HPDE6-E6E7 (cell line): ENCODE measurements at regions not wholly inside any gene's neighbourhood (a gene's known extent, or its start where the extent isn't known, plus 50 kb on each side); places are given as distances from the start of the nearest gene placed in this dataset.
"Not testable (repeated sequence)": the region's sequence is repeated elsewhere in the genome, so short reads cannot be mapped to it uniquely, and the experiment has no call there.

ENCODE experiments used
- DNase-seq: peaks from one replicate; pipeline ENCODE4 v3.0.0; 2011; ENCODE audit warnings: missing footprints; ENCODE audit errors: extremely low spot score

DNA sequence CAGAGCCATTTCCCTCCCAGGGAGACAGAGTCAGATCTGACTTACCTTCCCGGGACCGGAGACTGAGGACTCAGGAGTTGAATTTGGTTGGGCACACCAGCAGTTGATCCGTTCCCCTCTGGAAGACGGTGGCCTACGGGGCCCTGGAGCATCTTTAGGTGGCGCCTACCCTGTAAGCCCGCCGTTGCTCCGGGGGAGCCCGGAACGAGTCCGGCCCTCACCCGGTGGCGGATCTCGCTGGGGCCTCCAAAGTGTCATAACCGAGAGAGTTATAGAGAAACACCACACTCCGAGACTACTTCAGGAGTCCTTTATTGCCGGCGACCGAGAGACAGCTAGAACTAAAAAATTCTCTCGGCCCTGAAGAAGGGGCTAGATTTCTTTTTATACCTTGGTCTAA is 182.8 kb upstream of the MBL2 start:
- no peak for DNase-seq

- no peak for DNase-seq
Observed at GRCh38 chr10:52954407-52954806, 181.8 kb upstream of the MBL2 start.

DNA sequence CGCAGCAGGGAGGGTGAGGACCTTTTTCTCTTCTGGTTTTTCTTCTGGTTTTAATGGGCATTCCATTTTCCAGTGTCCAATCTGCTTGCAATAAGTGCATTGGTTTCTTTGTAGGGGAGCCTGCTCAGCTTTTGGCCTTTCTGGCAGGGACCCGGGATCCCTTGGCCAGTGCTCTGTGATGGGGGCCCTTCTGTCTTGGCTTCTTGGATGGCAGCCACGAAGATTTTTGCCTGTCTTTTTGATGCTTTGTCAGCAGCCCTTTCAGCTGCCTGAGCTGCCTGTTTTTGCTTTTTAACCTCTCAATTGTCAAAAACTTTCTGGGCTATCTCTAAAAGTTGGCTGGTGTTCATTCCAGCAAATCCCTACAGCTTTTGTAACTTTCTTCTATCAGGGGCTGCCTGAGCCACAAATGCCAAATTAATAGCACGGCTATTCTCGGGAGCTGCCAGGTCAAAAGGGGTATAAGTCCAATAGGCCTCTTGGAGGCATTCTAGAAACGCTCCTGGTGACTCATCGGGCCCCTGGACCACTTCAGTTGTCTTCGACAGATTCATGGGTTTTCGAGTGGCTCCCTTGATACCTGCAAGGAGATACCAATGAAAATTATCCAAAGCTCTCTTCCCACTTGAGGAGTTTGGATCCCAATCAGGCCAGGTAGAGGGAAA is 179.9 kb upstream of the MBL2 start:
- no peak for DNase-seq

GRCh38 chr10:52951824-52952223 is 179.2 kb upstream of the MBL2 start:
- peak; percentile 8 for DNase-seq

GRCh38 chr10:52950578-52950977 is 178.0 kb upstream of the MBL2 start:
- no peak for DNase-seq

GRCh38 chr10:52949899-52950298 is 177.3 kb upstream of the MBL2 start:
- no peak for DNase-seq

GRCh38 chr10:52946486-52946885 is 173.9 kb upstream of the MBL2 start:
- no peak for DNase-seq

DNA sequence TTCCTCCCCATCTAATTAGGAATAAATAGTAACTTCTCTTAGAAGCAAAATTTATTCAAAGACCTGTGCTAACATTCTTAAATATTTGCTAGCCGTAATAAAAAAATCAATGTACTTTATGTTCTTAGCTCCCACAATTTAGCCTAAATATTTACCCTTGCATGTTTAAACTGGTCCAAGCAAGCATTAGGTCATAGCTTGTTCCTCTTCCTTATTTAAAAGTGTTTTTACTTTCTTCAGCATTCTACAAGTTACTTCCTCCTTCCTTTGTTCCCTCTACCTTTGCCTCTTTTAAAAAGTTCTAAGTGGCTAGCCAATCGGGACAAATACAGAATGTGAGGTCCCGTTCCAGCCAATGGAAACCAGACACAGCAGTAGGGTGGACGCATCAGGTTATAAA is 172.9 kb upstream of the MBL2 start:
- DNase-seq, result not testable (repeated sequence)

GRCh38 chr10:52940921-52941320 is 168.3 kb upstream of the MBL2 start:
- DNase-seq, result no peak

DNA sequence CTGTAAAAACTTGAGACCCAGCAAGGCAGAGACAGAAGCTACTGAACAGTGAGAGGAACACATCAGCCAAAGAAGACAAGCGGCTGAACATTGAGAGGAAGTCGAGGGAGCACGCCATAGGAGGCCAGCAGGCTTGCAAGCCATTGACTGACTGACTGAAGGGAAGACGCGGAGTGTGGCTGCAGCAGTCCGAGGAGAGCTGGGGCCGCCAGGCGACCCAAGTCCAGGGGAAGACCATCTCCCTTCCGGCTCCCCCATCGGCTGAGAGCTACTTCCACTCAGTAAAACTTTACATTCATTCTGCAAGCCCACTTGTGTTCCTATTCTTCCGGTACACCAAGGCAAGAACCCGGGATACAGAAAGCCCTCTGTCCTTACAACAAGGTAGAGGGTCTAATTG is 167.3 kb upstream of the MBL2 start:
- DNase-seq, result no peak

GRCh38 chr10:52933748-52934147 is 161.2 kb upstream of the MBL2 start:
- no peak for DNase-seq

DNA sequence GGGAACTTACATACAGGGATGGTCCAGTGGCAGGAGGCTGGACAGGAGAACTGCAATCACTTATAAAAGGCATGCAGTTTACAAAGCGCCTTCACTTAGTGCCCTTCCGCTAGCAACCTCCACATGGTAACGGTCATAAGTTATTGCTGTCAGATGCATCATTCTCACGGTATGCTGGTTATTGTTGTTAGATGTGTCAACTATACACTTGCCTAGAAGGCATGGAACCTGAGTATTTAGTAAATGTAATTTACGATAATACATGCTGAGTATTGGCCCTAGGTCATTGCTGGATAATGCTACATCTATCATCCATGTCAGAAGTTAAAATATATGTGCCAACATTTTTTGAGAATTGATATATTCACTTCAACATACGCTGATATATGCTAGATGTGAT is 155.1 kb upstream of the MBL2 start:
- no peak for DNase-seq

DNA sequence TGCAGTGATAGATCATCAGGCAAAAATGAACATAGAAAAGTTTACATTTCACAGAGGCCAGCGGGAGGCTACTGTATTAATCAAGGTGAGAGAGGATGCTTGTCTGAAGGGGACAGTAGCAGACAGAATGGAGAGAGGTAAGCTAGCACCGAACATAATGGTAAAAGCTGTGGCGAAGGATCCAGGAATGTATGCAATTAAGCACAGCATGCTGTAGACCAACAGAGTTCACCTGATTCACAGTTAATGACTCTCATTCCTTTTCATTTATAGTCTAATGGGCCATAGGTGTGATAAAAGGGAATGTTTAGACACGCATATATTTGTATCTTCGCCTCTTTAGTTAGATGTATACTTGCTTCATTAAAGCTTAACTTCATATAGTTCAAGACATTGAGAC is 150.9 kb upstream of the MBL2 start:
- no peak for DNase-seq

GRCh38 chr10:52918714-52919305 is 146.2 kb upstream of the MBL2 start:
- no peak for DNase-seq

GRCh38 chr10:52915391-52915790 is 142.8 kb upstream of the MBL2 start:
- DNase-seq, result no peak

GRCh38 chr10:52911163-52911562 is 138.6 kb upstream of the MBL2 start:
- DNase-seq, result no peak

DNA sequence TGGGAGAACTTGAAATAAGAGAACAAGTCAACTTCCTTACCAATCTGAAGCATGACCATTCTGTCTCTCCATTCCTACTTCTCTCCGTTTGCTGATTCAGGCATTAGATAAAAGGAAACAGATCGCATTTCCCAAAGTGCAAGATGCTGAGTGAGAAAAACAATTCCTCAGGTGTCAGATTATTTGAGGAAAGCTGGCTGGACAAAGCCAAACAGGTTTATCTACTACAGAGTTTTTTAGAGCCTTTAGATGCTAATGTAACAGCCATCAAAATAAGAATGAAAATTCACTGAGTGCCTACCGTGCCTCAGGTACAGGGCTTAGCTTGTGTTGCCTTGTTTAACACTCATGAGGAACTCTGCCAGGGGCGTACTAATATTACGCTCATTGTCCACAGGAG is 135.9 kb upstream of the MBL2 start:
- DNase-seq, result no peak

DNA sequence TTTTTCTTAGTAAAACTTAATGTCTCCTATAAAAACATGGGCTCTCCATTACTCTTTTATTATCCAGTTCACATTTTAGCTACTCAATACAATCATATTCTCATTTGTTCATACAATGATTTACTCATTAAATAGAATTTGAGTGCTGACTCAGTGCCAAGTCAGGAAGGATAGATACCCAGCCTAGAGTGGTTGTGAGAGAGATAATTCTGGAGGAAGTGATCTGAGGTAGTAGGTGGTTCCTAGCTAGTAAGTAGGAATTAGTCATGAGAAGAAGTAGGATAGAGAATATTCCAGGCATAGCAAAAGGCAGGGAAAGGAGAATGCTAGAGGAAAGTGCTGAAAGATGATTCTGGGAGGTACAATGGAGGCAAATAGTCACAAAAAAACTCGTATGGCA is 133.5 kb upstream of the MBL2 start:
- DNase-seq, result peak; percentile 7

- no peak for DNase-seq
Observed at GRCh38 chr10:52903397-52903938, 130.9 kb upstream of the MBL2 start.

DNA sequence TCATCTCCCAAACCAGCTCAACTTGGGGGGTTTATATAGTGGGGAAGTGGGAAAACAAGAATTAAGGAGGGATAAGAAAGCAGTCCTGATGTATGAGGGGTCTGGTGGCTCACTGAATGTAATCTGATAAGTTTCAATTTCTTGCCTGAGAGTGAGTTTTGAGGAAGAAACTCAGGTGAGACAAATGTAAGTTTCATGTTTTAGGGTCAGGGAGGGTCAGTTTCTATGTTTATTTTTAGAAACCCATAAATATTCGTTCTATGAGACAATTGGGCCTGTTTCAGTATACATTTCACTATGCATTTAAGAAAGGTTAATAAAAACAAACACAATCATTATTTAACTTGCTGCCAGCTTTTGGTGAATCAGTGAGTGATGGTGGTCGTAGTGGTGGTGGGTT is 128.0 kb upstream of the MBL2 start:
- DNase-seq, result no peak

DNA sequence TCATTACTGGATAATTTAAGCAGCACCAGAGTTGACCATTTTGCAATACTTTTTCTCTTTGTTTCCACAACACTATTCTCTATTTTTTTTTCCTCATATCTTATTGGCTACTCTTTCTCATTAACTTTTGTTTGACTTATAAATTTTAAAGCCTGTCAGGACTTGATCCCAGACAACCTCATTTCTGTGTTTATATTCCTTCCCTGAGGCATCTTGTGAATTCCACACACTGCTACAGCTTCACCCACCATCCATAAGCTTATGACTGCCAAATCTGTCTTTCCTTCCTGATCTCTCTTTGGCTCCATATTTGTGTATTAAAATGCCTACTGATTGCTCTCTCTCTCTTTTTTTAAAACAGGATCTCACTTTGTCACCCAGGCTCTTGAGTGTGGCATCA is 124.6 kb upstream of the MBL2 start:
- DNase-seq, result peak; percentile 25

- no peak for DNase-seq
Observed at GRCh38 chr10:52895059-52895458, 122.5 kb upstream of the MBL2 start.

DNA sequence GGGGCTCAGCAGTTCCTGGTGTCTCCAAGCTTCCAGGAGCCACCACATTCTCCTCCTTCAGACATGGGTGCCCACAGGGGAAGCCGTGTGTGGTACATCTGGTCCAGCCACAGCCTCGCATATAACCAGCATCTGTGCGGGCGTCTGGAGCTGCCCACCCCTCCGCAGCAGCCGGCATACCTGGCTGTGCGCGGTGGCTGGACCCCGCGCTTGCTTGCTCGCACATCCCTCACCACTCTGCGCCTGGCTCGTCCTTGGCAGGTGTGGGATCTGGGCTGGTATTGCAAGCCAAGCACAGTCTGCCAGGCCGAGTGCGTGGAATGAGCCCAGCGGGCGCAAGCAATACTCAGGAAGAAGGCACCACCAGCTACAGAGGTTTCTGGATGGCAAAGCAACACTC is 117.7 kb upstream of the MBL2 start:
- no peak for DNase-seq

GRCh38 chr10:52889611-52890010 is 117.0 kb upstream of the MBL2 start:
- no peak for DNase-seq
